Activated naive CD4-positive, alpha-beta T cell treated with Interleukin-2 at 50 U/mL for 16 hours (primary cell): ENCODE measurements at regions not wholly inside any gene's neighbourhood (a gene's known extent, or its start where the extent isn't known, plus 50 kb on each side); places are given as distances from the start of the nearest gene placed in this dataset.

Source experiments
- DNase-seq: peaks from one replicate; pipeline ENCODE4 v3.0.0-alpha.2; 2020

GRCh38 chr4:138740816-138741745 lies 274.5 kb upstream of the NOCT start:
- DNase-seq = no peak

GRCh38 chr4:138736362-138736761 lies 279.2 kb upstream of the NOCT start:
- DNase-seq = no peak

- no peak for DNase-seq
Measured at GRCh38 chr4:138734746-138735145, 280.8 kb upstream of the NOCT start.

GRCh38 chr4:138728566-138728965 lies 287.0 kb upstream of the NOCT start:
- DNase-seq = no peak

- DNase-seq = no peak
Measured at GRCh38 chr4:138727731-138728130, 287.9 kb upstream of the NOCT start.

- no peak for DNase-seq
Measured at GRCh38 chr4:138724530-138724929, 291.1 kb upstream of the NOCT start.

GRCh38 chr4:138716559-138717335 lies 298.8 kb upstream of the NOCT start:
- DNase-seq = no peak

GRCh38 chr4:138710297-138710696 lies 305.3 kb upstream of the NOCT start:
- DNase-seq = no peak

GRCh38 chr4:138709859-138710258 lies 305.7 kb upstream of the NOCT start:
- no peak for DNase-seq

GRCh38 chr4:138707746-138708677 lies 307.6 kb upstream of the NOCT start:
- DNase-seq = no peak

- DNase-seq = no peak
Measured at GRCh38 chr4:138706201-138706600, 309.4 kb upstream of the NOCT start.

GRCh38 chr4:138702190-138702824 lies 313.3 kb upstream of the NOCT start:
- DNase-seq = no peak

GRCh38 chr4:138698641-138699040 lies 316.9 kb upstream of the NOCT start:
- no peak for DNase-seq

GRCh38 chr4:138697851-138698250 lies 317.7 kb upstream of the NOCT start:
- DNase-seq = no peak

GRCh38 chr4:138696771-138697170 lies 318.8 kb upstream of the NOCT start:
- no peak for DNase-seq

GRCh38 chr4:138696058-138696457 lies 319.5 kb upstream of the NOCT start:
- no peak for DNase-seq

GRCh38 chr4:138693526-138693925 lies 322.1 kb upstream of the NOCT start:
- DNase-seq = no peak

GRCh38 chr4:138692411-138692810 lies 323.2 kb upstream of the NOCT start:
- no peak for DNase-seq

- DNase-seq = no peak
Measured at GRCh38 chr4:138689593-138689992, 326.0 kb upstream of the NOCT start.

- no peak for DNase-seq
Measured at GRCh38 chr4:138689187-138689586, 326.4 kb upstream of the NOCT start.

GRCh38 chr4:138688408-138689085 lies 327.0 kb upstream of the NOCT start:
- no peak for DNase-seq
